SK-N-SH (cell line): ENCODE measurements at regions not wholly inside any gene's neighbourhood (a gene's known extent, or its start where the extent isn't known, plus 50 kb on each side); places are given as distances from the start of the nearest gene placed in this dataset.

Source experiments
- CTCF ChIA-PET: fragments of 300-600, 350-600 bp; formaldehyde crosslinking; extraction: SDS; loops from one replicate; lab custom pipeline; 2021; lab: Yijun Ruan, JAX
- POLR2A ChIA-PET: fragments of 350-600 bp; sonication (Branson Sonifier 250); formaldehyde crosslinking; extraction: SDS; loops from one replicate; lab custom pipeline; 2020; ENCODE audit warnings: antibody characterized with exemption, inconsistent platforms; lab: Yijun Ruan, JAX
- DNase-seq: peaks from one replicate; pipeline ENCODE4 v3.0.0; 2012
- H2AFZ ChIP-seq: fragments of 200-600 bp; sonication (generic); 2 replicates; pipeline ENCODE4 v1.8.1; 2016; ENCODE audit warnings: antibody characterized with exemption, mild to moderate bottlenecking, low read depth
- H3F3A ChIP-seq: fragments of 200-600 bp; sonication (generic); replicated peaks from 2 replicates; pipeline ENCODE3; 2016; ENCODE audit warnings: antibody characterized with exemption, mild to moderate bottlenecking; ENCODE audit not compliant: insufficient read depth
- H3K27ac ChIP-seq, 2 experiments: fragments of 200-500 bp in 1 of 2; fragments of 200-600 bp in 1 of 2; sonication (Bioruptor generic) in 1 of 2; sonication (generic), shearing (Covaris generic) in 1 of 2; 2 replicates each; pipeline versions ENCODE4 v1.5.1 to v1.6.1; 2014 to 2016; ENCODE audit warnings: low read depth in 2 of 2, inconsistent platforms in 1 of 2, low read length in 1 of 2, mild to moderate bottlenecking in 1 of 2, mixed read lengths in 1 of 2
- H3K27me3 ChIP-seq: fragments of 200-600 bp; sonication (generic), shearing (Covaris generic); 2 replicates; pipeline ENCODE4 v1.6.1; 2016; ENCODE audit warnings: mixed run types; ENCODE audit not compliant: insufficient read depth
- H3K36me3 ChIP-seq, 2 experiments: fragments of 200-500 bp in 1 of 2; fragments of 200-600 bp in 1 of 2; sonication (Bioruptor generic) in 1 of 2; sonication (generic) in 1 of 2; replicated peaks in 1 of 2; 2 replicates each; pipeline versions ENCODE3 to v1.5.1; 2014 to 2016; ENCODE audit warnings: low read length in 1 of 2, mild to moderate bottlenecking in 1 of 2; ENCODE audit not compliant: insufficient read depth in 2 of 2, control insufficient read depth in 1 of 2
- H3K4me1 ChIP-seq, 2 experiments: fragments of 200-500 bp in 1 of 2; fragments of 200-600 bp in 1 of 2; sonication (Bioruptor generic) in 1 of 2; sonication (generic), shearing (Covaris generic) in 1 of 2; 2 replicates each; pipeline versions ENCODE4 v1.5.1 to v1.6.1; 2014 to 2016; ENCODE audit warnings: low read depth in 1 of 2, low read length in 1 of 2, mixed run types in 1 of 2; ENCODE audit not compliant: insufficient read depth in 2 of 2, control insufficient read depth in 1 of 2
- H3K4me2 ChIP-seq: fragments of 200-600 bp; sonication (generic), shearing (Covaris generic); 2 replicates; pipeline ENCODE4 v1.6.1; 2017; ENCODE audit warnings: mixed run types
- H3K4me3 ChIP-seq, 2 experiments: fragments of 200-500 bp in 1 of 2; fragments of 200-600 bp in 1 of 2; sonication (Bioruptor generic) in 1 of 2; sonication (generic), shearing (Covaris generic) in 1 of 2; 2 replicates each; pipeline versions ENCODE4 v1.5.1 to v1.8.1; 2014 to 2016; ENCODE audit warnings: low read depth in 2 of 2, inconsistent platforms in 1 of 2, low read length in 1 of 2, mild to moderate bottlenecking in 1 of 2, mixed read lengths in 1 of 2, moderate library complexity in 1 of 2
- H3K79me2 ChIP-seq: fragments of 200-600 bp; sonication (generic); 2 replicates; pipeline ENCODE4 v1.8.1; 2017; ENCODE audit warnings: mild to moderate bottlenecking; ENCODE audit not compliant: insufficient read depth
- H3K9ac ChIP-seq: fragments of 200-600 bp; sonication (generic); 2 replicates; pipeline ENCODE4 v1.6.1; 2017; ENCODE audit warnings: mixed run types
- H3K9me2 ChIP-seq: fragments of 200-600 bp; sonication (generic); 2 replicates; pipeline ENCODE4 v1.6.1; 2017; ENCODE audit warnings: mixed run types
- H3K9me3 ChIP-seq: fragments of 200-600 bp; sonication (generic); 2 replicates; pipeline ENCODE4 v1.6.1; 2017; ENCODE audit warnings: mixed run types, mild to moderate bottlenecking, moderate library complexity
- H4K20me1 ChIP-seq: fragments of 200-600 bp; sonication (generic); 2 replicates; pipeline ENCODE4 v1.6.1; 2017; ENCODE audit warnings: mild to moderate bottlenecking, mixed run types; ENCODE audit not compliant: insufficient read depth
- ELF1 ChIP-seq: IDR thresholded peaks from 2 replicates; pipeline ENCODE4 v1.4.0; 2012
- EP300 ChIP-seq, 2 experiments: IDR thresholded peaks; 2 replicates each; pipeline versions ENCODE4 v1.4.0 to v1.6.1; 2012; ENCODE audit warnings: borderline replicate concordance in 1 of 2, low read depth in 1 of 2, low read length in 1 of 2
- FOXJ3 ChIP-seq: sonication (generic); formaldehyde crosslinking; IDR thresholded peaks from 2 replicates; pipeline ENCODE4 v1.5.1; 2020; ENCODE audit warnings: mild to moderate bottlenecking, missing genetic modification reagents
- FOXM1 ChIP-seq: IDR thresholded peaks from 2 replicates; pipeline ENCODE4 v1.4.0; 2012; ENCODE audit warnings: low read depth, mild to moderate bottlenecking
- IRF3 ChIP-seq: fragments of 150-350 bp; IDR thresholded peaks from 2 replicates; pipeline ENCODE4 v1.6.1; 2016; ENCODE audit warnings: mild to moderate bottlenecking, low read depth, low read length
- NFIC ChIP-seq: IDR thresholded peaks from 2 replicates; pipeline ENCODE4 v1.4.0; 2012; ENCODE audit warnings: borderline replicate concordance
- NRF1 ChIP-seq: IDR thresholded peaks from 2 replicates; pipeline ENCODE4 v1.6.1; 2012; ENCODE audit warnings: low read depth, mild to moderate bottlenecking, low read length
- RAD21 ChIP-seq: IDR thresholded peaks from 2 replicates; pipeline ENCODE4 v1.6.1; 2012; ENCODE audit warnings: mild to moderate bottlenecking, low read length
- RCOR1 ChIP-seq: fragments of 150-350 bp; IDR thresholded peaks from 2 replicates; pipeline ENCODE4 v1.6.1; 2017; ENCODE audit warnings: antibody characterized with exemption, low read length
- SIN3A ChIP-seq: IDR thresholded peaks from 2 replicates; pipeline ENCODE4 v1.6.1; 2012; ENCODE audit warnings: low read depth, mild to moderate bottlenecking, low read length, moderate library complexity, borderline replicate concordance
- SMC3 ChIP-seq: IDR thresholded peaks from 2 replicates; pipeline ENCODE4 v1.6.1; 2012; ENCODE audit warnings: low read depth, low read length, improper control_type of control experiment
- TAF1 ChIP-seq: IDR thresholded peaks from 2 replicates; pipeline ENCODE4 v1.6.1; 2012; ENCODE audit warnings: low read depth, mild to moderate bottlenecking, low read length, moderate library complexity, borderline replicate concordance
- TCF12 ChIP-seq: IDR thresholded peaks from 2 replicates; pipeline ENCODE4 v1.4.0; 2012
- TEAD4 ChIP-seq: IDR thresholded peaks from 2 replicates; pipeline ENCODE4 v1.4.0; 2012; ENCODE audit warnings: mild to moderate bottlenecking, borderline replicate concordance; ENCODE audit not compliant: insufficient read depth
- WGBS: methylation state at CpG from one replicate; pipeline ENCODE4 v1.1.6; 2017; ENCODE audit warnings: low lambda C conversion rate; 5-methylcytosine and 5-hydroxymethylcytosine counted together
- TF ChIP-seq, protein P1 (sequence below): IDR thresholded peaks from 2 replicates; pipeline ENCODE4 v1.6.1; 2012; ENCODE audit warnings: mild to moderate bottlenecking, low read depth, low read length, moderate library complexity
- TF ChIP-seq, protein P2 (sequence below): IDR thresholded peaks from 2 replicates; pipeline ENCODE4 v1.4.0; 2012; ENCODE audit warnings: low read depth

GRCh38 chr3:14343338-14344112 lies 58.9 kb upstream of the SLC6A6 start:
- CTCF ChIA-PET, result no interaction called here
- Histone ChIP-seq H4K20me1 (no peaks in the 10 kb centered on the region), H3K27me3 (peaks cover 3% of the 10 kb centered on the region; the same call in 1 of the 2 replicates)

More at GRCh38 chr3:14343338-14344112, 58.9 kb upstream of the SLC6A6 start:
- DNase-seq, result no peak
- Histone ChIP-seq H2AFZ (no peak overlapping the region), H3K9me2 (no peaks in the 10 kb centered on the region), H3K4me1 (peaks cover 0 to 13% of the 10 kb centered on the region in 2 experiments; a peak in 1 of 4 replicates), H3F3A (no peaks in the 10 kb centered on the region), H3K9me3 (no peaks in the 10 kb centered on the region), H3K4me2 (no peak overlapping the region), H3K36me3 (no peaks in the 10 kb centered on the region), H3K79me2 (no peaks in the 10 kb centered on the region), H3K27ac (no peak overlapping the region), H3K4me3 (no peak overlapping the region), H3K9ac (no peak overlapping the region)
- no peak for TF ChIP-seq FOXJ3 (CRISPR knock-in tag)
- no peak for TF ChIP-seq NFIC
- no peak for TF ChIP-seq TEAD4
- TF ChIP-seq, protein P1, sequence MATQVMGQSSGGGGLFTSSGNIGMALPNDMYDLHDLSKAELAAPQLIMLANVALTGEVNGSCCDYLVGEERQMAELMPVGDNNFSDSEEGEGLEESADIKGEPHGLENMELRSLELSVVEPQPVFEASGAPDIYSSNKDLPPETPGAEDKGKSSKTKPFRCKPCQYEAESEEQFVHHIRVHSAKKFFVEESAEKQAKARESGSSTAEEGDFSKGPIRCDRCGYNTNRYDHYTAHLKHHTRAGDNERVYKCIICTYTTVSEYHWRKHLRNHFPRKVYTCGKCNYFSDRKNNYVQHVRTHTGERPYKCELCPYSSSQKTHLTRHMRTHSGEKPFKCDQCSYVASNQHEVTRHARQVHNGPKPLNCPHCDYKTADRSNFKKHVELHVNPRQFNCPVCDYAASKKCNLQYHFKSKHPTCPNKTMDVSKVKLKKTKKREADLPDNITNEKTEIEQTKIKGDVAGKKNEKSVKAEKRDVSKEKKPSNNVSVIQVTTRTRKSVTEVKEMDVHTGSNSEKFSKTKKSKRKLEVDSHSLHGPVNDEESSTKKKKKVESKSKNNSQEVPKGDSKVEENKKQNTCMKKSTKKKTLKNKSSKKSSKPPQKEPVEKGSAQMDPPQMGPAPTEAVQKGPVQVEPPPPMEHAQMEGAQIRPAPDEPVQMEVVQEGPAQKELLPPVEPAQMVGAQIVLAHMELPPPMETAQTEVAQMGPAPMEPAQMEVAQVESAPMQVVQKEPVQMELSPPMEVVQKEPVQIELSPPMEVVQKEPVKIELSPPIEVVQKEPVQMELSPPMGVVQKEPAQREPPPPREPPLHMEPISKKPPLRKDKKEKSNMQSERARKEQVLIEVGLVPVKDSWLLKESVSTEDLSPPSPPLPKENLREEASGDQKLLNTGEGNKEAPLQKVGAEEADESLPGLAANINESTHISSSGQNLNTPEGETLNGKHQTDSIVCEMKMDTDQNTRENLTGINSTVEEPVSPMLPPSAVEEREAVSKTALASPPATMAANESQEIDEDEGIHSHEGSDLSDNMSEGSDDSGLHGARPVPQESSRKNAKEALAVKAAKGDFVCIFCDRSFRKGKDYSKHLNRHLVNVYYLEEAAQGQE, result no peak
- TF ChIP-seq FOXM1, result no peak
- TF ChIP-seq EP300 (IDR thresholded peaks at IDR 0.05; ENCODE audit: borderline replicate concordance in 1 of 2, low read depth in 1 of 2, low read length in 1 of 2), result no peak
- TF ChIP-seq SIN3A, result no peak
- no peak for TF ChIP-seq TCF12
- TF ChIP-seq, protein P2, sequence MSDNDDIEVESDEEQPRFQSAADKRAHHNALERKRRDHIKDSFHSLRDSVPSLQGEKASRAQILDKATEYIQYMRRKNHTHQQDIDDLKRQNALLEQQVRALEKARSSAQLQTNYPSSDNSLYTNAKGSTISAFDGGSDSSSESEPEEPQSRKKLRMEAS, result no peak
- TF ChIP-seq TAF1, result no peak
- no peak for TF ChIP-seq RCOR1
- no peak for TF ChIP-seq NRF1
- TF ChIP-seq SMC3, result no peak
- no peak for TF ChIP-seq IRF3
- no peak for TF ChIP-seq ELF1
- TF ChIP-seq RAD21, result no peak
- WGBS, result 82% methylated on average over 21 of the region's 21 CpGs
- POLR2A ChIA-PET, result no interaction called here
